ENCODE measurements at regions not wholly inside any gene's neighbourhood (a gene's known extent, or its start where the extent isn't known, plus 50 kb on each side); places are given as distances from the start of the nearest gene placed in this dataset.

DNA sequence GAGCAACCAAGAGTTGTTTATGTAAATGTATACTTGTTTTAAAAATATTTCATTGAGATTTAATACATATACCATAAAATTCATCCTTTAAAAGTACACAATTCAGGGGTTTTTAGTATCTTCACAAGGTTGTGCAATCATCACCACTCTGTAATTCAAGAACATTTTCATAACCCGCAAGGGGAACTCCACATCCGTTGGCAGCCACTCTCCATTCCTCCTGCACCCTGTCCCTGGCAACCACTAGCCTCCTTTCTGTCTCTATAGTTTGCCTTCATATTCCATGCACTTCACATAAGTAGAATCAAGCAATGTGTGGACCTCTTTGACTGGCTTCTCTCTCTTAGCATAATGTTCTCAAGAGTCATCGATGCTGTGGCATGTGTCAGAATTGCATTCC, 104.2 kb upstream of the PDE10A start:
- TF ChIP-seq, protein P1, sequence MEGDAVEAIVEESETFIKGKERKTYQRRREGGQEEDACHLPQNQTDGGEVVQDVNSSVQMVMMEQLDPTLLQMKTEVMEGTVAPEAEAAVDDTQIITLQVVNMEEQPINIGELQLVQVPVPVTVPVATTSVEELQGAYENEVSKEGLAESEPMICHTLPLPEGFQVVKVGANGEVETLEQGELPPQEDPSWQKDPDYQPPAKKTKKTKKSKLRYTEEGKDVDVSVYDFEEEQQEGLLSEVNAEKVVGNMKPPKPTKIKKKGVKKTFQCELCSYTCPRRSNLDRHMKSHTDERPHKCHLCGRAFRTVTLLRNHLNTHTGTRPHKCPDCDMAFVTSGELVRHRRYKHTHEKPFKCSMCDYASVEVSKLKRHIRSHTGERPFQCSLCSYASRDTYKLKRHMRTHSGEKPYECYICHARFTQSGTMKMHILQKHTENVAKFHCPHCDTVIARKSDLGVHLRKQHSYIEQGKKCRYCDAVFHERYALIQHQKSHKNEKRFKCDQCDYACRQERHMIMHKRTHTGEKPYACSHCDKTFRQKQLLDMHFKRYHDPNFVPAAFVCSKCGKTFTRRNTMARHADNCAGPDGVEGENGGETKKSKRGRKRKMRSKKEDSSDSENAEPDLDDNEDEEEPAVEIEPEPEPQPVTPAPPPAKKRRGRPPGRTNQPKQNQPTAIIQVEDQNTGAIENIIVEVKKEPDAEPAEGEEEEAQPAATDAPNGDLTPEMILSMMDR (IDR thresholded peaks at IDR 0.05) = no peak
- TF ChIP-seq POLR2AphosphoS5 (IDR thresholded peaks at IDR 0.05; ENCODE audit: low read depth, low read length) = no peak
- TF ChIP-seq, protein P2, sequence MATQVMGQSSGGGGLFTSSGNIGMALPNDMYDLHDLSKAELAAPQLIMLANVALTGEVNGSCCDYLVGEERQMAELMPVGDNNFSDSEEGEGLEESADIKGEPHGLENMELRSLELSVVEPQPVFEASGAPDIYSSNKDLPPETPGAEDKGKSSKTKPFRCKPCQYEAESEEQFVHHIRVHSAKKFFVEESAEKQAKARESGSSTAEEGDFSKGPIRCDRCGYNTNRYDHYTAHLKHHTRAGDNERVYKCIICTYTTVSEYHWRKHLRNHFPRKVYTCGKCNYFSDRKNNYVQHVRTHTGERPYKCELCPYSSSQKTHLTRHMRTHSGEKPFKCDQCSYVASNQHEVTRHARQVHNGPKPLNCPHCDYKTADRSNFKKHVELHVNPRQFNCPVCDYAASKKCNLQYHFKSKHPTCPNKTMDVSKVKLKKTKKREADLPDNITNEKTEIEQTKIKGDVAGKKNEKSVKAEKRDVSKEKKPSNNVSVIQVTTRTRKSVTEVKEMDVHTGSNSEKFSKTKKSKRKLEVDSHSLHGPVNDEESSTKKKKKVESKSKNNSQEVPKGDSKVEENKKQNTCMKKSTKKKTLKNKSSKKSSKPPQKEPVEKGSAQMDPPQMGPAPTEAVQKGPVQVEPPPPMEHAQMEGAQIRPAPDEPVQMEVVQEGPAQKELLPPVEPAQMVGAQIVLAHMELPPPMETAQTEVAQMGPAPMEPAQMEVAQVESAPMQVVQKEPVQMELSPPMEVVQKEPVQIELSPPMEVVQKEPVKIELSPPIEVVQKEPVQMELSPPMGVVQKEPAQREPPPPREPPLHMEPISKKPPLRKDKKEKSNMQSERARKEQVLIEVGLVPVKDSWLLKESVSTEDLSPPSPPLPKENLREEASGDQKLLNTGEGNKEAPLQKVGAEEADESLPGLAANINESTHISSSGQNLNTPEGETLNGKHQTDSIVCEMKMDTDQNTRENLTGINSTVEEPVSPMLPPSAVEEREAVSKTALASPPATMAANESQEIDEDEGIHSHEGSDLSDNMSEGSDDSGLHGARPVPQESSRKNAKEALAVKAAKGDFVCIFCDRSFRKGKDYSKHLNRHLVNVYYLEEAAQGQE (IDR thresholded peaks at IDR 0.05; ENCODE audit: insufficient read depth in 1 of 2, low read depth in 2 of 2, low read length in 1 of 2) = no peak
- no peak for TF ChIP-seq SIN3A (IDR thresholded peaks at IDR 0.05; ENCODE audit: borderline replicate concordance, insufficient read depth, low read depth, low read length)

All from Panc1 (cell line).